ENCODE measurements at regions not wholly inside any gene's neighbourhood (a gene's known extent, or its start where the extent isn't known, plus 50 kb on each side); places are given as distances from the start of the nearest gene placed in this dataset.

- H3K27me3 Mint-ChIP-seq = peaks cover 32% of the 10 kb centered on the region
- Histone ChIP-seq H2AFZ (ENCODE audit: insufficient read depth, low read depth, low read length, poor library complexity, severe bottlenecking) (no peak overlapping the region), H3K4me1 (ENCODE audit: control insufficient read depth in 2 of 2, insufficient read depth in 2 of 2, low read length in 2 of 2) (no peaks in the 10 kb centered on the region), H3K4me3 (ENCODE audit: control extremely low read depth in 1 of 5, extremely low read depth in 1 of 5, insufficient read depth in 1 of 5, low read depth in 2 of 5, low read length in 4 of 5) (no peak overlapping the region), H3K27me3 (replicated peaks in 1 of 4; ENCODE audit: control extremely low read depth in 1 of 4, control insufficient read depth in 3 of 4, insufficient read depth in 4 of 4, low read length in 3 of 4) (no peaks in the 10 kb centered on the region), H3K4me2 (replicated peaks; ENCODE audit: low read depth, low read length, poor library complexity, severe bottlenecking) (no peak overlapping the region), H3K9ac (ENCODE audit: low read length) (no peak overlapping the region), H3K79me2 (ENCODE audit: control insufficient read depth, insufficient read depth, low read length) (no peaks in the 10 kb centered on the region), H3K9me3 (ENCODE audit: control extremely low read depth in 1 of 3, control insufficient read depth in 2 of 3, insufficient read depth in 1 of 3, low read length in 2 of 3) (no peaks in the 10 kb centered on the region), H4K20me1 (ENCODE audit: control insufficient read depth, insufficient read depth, low read length, poor library complexity, severe bottlenecking) (no peaks in the 10 kb centered on the region), H3K36me3 (replicated peaks in 1 of 2; ENCODE audit: control extremely low read depth in 1 of 2, control insufficient read depth in 1 of 2, extremely low read depth in 1 of 2, insufficient read depth in 2 of 2, low read length in 1 of 2) (no peaks in the 10 kb centered on the region), H3K27ac (ENCODE audit: low read length in 2 of 2) (no peak overlapping the region)
- DNase-seq (no peak), ATAC-seq (ENCODE audit: low read depth) (no peak)
- H3K27ac Mint-ChIP-seq = no peak overlapping the region
- intact Hi-C loops (cut with micrococcal nuclease) = no loop called here
- no peaks in the 10 kb centered on the region for H3K4me1 Mint-ChIP-seq
- 100% methylated on average over 5 of the region's 9 CpGs for WGBS (ENCODE audit: insufficient coverage)
- H3K9me3 Mint-ChIP-seq (ENCODE audit: insufficient read depth) = no peaks in the 10 kb centered on the region
- TF ChIP-seq EZH2 (IDR thresholded peaks at IDR 0.05; ENCODE audit: borderline replicate concordance, insufficient read depth, low read depth, low read length, poor library complexity, severe bottlenecking) (no peak), CTCF (IDR thresholded peaks at IDR 0.05) (no peak)
- no peak overlapping the region for H3K4me3 Mint-ChIP-seq
- CTCF ChIA-PET = no interaction called here
- POLR2A ChIA-PET = no interaction called here
Measured at GRCh38 chr10:78620985-78621799, 447.6 kb upstream of the ZMIZ1 start.

- Mint-ChIP-seq H3K9me3 (ENCODE audit: insufficient read depth) (no peaks in the 10 kb centered on the region), H3K27ac (no peak overlapping the region), H3K4me3 (no peak overlapping the region), H3K27me3 (peaks cover 38% of the 10 kb centered on the region), H3K4me1 (no peaks in the 10 kb centered on the region)
- POLR2A ChIA-PET = no interaction called here
- Histone ChIP-seq H2AFZ (ENCODE audit: insufficient read depth, low read depth, low read length, poor library complexity, severe bottlenecking) (no peak overlapping the region), H3K79me2 (ENCODE audit: control insufficient read depth, insufficient read depth, low read length) (no peaks in the 10 kb centered on the region), H3K9me3 (ENCODE audit: control extremely low read depth in 1 of 3, control insufficient read depth in 2 of 3, insufficient read depth in 1 of 3, low read length in 2 of 3) (no peaks in the 10 kb centered on the region), H4K20me1 (ENCODE audit: control insufficient read depth, insufficient read depth, low read length, poor library complexity, severe bottlenecking) (no peaks in the 10 kb centered on the region), H3K9ac (ENCODE audit: low read length) (no peak overlapping the region), H3K27ac (ENCODE audit: low read length in 2 of 2) (no peak overlapping the region), H3K4me2 (replicated peaks; ENCODE audit: low read depth, low read length, poor library complexity, severe bottlenecking) (no peak overlapping the region), H3K27me3 (replicated peaks in 1 of 4; ENCODE audit: control extremely low read depth in 1 of 4, control insufficient read depth in 3 of 4, insufficient read depth in 4 of 4, low read length in 3 of 4) (no peaks in the 10 kb centered on the region), H3K36me3 (replicated peaks in 1 of 2; ENCODE audit: control extremely low read depth in 1 of 2, control insufficient read depth in 1 of 2, extremely low read depth in 1 of 2, insufficient read depth in 2 of 2, low read length in 1 of 2) (no peaks in the 10 kb centered on the region), H3K4me3 (ENCODE audit: control extremely low read depth in 1 of 5, extremely low read depth in 1 of 5, insufficient read depth in 1 of 5, low read depth in 2 of 5, low read length in 4 of 5) (no peak overlapping the region), H3K4me1 (ENCODE audit: control insufficient read depth in 2 of 2, insufficient read depth in 2 of 2, low read length in 2 of 2) (no peaks in the 10 kb centered on the region)
- CTCF ChIA-PET = no interaction called here
- ATAC-seq (ENCODE audit: low read depth) = no peak
- no peak for DNase-seq
- 88% methylated on average over 1 of the region's 4 CpGs for WGBS (ENCODE audit: insufficient coverage)
- TF ChIP-seq CTCF (IDR thresholded peaks at IDR 0.05) = no peak
- intact Hi-C loops (cut with micrococcal nuclease) = no loop called here
Measured at GRCh38 chr10:78623578-78624215, 445.1 kb upstream of the ZMIZ1 start.
